ENCODE measurements at regions not wholly inside any gene's neighbourhood (a gene's known extent, or its start where the extent isn't known, plus 50 kb on each side); places are given as distances from the start of the nearest gene placed in this dataset.
"Not testable (repeated sequence)": the region's sequence is repeated elsewhere in the genome, so short reads cannot be mapped to it uniquely, and the experiment has no call there.

- no peak for DNase-seq
Observed at GRCh38 chr11:41714101-41714500, 254.6 kb upstream of the LRRC4C start.

- no peak for DNase-seq
Observed at GRCh38 chr11:41716862-41717261, 257.4 kb upstream of the LRRC4C start.

GRCh38 chr11:41720761-41721160 is 261.3 kb upstream of the LRRC4C start:
- no peak for DNase-seq

DNA sequence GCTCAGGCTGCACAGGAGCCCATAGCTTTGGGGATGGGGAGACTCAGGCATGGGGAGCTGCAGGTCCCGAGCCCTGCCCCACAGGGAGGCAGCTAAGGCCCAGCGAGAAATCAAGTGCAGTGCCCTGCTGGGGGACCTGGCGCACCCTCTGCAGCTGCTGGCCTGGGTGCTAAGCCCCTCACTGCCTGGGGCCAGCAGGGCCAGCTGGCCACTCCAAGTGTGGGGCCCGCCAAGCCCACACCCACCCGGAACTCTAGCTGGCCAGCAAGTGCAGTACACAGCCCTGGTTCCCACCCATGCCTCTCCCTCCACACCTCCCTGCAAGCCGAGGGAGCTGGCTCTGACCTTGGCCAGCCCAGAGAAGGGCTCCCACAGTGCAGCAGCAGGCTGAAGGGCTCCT is 268.7 kb upstream of the LRRC4C start:
- DNase-seq, result not testable (repeated sequence)

DNA sequence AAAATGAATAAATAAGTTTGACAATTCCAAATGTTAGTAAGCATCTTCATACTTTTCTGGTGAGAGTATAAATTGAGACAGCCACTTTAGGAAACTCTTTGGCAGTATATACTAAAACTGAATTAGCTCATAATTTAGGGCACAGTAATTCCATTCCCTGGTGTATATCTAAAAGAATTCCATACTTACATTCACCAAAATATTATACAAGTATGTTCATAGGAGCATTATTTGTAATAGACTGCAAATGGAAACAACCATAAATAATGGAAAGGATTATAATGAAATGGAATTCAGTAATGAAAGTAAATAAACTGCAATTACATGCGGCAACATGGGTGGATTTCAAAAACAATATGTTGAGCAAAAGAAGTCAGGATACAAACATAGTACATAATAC is 315.8 kb upstream of the LRRC4C start:
- DNase-seq, result no peak

GRCh38 chr11:41779401-41779960 is 320.0 kb upstream of the LRRC4C start:
- no peak for DNase-seq

GRCh38 chr11:41781441-41781840 is 322.0 kb upstream of the LRRC4C start:
- DNase-seq, result no peak

- no peak for DNase-seq
Observed at GRCh38 chr11:41784513-41785335, 325.3 kb upstream of the LRRC4C start.

DNA sequence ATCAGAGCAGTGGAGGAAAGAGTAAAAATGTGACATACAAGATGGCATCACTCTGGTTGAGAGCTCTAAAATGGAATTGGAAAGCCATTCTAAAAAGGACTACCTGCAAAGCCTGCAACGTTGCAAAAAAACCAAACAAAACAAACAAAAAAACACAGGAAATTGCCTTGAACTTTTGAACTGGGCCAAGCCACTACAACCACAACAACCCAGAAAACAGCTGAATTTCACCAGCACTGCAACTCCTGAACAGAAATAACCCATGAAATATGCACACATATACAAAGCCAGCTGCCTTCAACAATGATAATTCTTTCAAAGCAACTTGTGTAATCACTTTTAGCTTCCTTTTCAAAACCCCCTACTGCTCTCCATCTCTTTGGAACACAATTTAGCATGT is 326.6 kb upstream of the LRRC4C start:
- no peak for DNase-seq

DNA sequence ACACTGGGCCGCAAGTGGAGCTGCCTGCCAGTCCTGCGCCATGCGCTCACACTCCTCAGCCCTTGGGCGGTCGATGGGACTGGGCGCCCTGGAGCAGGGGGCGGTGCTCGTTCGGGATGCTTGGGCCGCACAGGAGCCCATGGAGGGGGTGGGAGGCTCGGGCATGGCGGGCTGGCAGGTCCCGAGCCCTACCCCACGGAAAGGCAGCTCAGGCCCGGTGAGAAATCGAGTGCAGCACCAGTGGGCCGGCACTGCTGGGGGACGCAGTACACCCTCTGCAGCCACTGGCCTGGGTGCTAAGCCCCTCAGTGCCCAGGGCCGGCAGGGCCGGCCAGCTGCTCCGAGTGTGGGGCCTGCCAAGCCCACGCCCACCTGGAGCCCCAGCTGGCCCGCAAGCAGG is 328.7 kb upstream of the LRRC4C start:
- no peak for DNase-seq

DNA sequence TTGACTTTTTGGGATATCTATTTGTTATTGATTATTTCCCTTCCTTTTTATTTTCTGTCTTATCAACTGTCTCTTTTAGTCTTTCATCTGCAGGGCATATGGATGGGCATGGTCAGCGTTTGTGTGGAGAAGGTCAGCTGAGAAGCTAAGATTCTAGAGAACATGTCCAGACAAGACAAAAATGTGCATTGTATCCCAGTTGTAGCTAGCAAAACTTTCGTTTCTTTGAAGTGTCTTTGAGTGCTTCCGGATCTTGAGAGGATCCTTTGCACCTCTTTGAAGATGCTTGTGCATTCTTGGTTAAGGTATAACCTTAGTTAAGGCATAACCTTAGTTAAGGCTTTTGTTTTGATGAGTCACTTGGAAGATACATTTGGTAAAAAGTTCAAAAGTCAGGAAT is 329.9 kb upstream of the LRRC4C start:
- no peak for DNase-seq

GRCh38 chr11:41795004-41795403 is 335.6 kb upstream of the LRRC4C start:
- DNase-seq, result no peak

GRCh38 chr11:41799754-41800153 is 340.3 kb upstream of the LRRC4C start:
- DNase-seq, result no peak

GRCh38 chr11:41803895-41804294 is 344.4 kb upstream of the LRRC4C start:
- no peak for DNase-seq

DNA sequence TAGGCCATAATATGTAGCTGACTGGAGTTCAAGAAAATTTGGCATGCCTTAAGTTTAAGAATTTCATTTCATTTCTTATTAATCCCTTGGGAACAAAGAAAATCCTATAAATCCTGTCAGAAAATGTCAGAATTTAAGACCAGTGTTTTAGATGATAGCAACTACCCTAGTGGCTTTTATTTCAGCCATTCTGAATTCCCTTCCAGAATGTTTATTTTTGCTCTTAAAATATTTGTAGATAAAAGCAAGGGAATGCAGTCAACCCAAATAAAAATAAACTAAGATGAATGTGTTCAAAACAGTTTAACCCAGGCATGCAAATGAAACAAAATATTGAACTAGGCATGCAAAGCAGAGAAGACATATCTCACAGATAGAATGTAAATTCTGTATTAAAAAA is 356.9 kb upstream of the LRRC4C start:
- no peak for DNase-seq

DNA sequence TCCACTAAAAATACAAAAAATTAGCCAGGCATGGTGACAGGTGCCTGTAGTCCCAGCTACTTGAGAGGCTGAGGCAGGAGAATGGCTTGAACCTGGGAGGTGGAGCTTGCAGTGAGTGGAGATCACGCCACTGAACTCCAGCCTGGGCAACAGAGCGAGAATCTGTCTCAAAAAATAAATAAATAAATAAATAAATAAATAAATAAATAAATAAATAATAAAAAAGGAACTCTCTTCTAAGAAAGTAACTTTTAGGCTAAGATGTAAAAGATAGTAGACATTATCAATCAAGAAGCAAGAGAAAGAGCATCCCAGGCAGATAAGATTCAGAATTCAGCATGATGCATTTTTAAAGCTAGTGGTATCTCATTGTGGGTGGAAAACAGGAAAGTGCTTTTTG is 364.8 kb upstream of the LRRC4C start:
- not testable (repeated sequence) for DNase-seq

DNA sequence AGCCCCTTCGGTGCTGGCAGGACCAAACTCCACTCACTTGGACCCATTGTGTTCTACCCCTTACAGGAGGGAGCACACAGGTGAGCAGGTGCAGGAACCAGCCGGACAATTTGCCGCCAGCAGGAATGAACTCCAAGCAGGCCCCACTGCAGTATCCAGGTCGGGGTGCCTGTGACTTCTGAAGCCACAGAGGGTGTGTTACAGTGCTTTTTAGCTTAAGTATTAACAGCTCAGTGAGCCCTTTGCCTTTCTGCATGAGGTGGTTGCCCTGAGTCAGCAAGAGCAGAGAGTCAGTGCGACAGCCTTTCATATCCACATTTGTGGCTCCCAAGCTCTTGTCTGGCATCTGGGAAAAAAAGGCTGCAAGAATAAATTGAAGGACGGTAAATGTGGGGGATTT is 366.6 kb upstream of the LRRC4C start:
- DNase-seq, result no peak

DNA sequence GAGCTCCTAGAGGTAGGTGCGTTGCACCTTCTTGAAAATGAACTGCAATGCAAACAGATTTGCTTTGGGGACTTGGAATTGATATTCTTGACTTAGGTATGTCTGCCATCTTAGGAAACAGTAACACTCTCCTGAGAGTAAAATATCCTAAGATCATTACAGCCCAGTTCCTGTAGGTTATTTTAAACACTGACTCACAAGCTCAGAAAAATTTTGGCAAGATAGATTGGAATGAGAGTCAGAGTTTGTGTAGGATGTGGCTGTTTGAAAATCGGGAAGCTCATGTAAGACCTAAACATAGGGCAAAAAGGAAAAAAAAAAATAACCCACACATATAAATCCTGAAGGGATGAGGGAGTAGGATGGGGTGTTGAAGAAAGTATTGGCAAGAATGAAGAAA is 377.0 kb upstream of the LRRC4C start:
- DNase-seq, result no peak

- DNase-seq, result no peak
Observed at GRCh38 chr11:41842673-41843072, 383.2 kb upstream of the LRRC4C start.

DNA sequence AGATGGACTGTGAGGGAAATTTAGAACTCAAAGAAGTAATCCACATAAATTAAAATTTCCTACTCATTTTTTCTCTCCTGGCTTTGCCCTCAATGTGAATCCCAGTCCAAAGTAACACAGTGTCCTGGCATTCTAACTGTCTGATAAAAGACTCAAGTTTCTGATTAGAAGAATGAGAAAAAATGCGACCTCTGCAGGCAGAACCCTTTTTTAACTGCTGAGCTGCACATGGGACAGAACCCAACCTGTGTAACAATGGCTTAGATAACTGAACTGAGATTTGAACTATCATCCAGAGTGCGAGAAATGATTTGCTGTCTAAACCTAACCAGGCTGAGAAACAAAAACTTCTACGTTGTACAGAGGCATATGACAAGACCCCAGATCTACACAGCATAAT is 385.6 kb upstream of the LRRC4C start:
- no peak for DNase-seq

- DNase-seq, result no peak
Observed at GRCh38 chr11:41848349-41848748, 388.9 kb upstream of the LRRC4C start.

GRCh38 chr11:41849250-41849649 is 389.8 kb upstream of the LRRC4C start:
- DNase-seq, result no peak

DNA sequence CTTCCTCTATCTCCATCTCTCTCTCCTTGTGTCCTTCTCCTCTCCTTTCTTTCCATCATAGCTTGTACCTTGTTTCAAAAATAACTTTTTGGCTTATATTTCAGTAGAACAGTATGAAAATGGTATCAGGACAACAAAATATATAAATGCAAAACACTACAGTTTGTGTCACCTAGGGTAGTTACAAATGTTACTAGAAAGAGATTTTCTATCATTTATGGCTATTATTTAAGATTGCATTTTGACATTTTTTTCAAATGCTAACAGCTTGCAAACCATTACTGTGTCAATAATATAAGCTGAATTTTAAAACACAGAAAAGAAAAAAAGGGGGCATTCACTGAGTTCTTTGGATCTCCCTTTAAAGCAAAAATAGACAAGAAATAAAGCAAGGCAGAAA is 392.3 kb upstream of the LRRC4C start:
- DNase-seq, result no peak

DNA sequence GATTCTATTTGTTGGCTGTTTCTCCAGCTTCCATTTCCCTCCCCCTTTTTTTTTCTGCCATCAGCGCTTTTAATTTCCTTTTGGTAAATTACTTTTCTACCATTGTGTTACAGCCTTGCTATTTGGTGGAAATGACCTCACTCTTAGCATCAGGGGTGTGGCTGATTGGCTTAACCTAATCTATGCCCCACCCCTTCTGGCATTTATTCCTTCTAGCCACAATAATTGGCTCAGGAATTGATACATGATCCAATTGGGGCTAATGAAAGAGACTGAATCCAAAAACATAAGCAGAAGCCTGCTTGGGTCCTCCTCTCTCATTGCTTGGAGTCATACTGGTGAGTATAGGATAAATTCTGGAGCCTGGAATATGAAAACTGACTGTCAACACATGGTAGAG is 402.4 kb upstream of the LRRC4C start:
- DNase-seq, result no peak

DNA sequence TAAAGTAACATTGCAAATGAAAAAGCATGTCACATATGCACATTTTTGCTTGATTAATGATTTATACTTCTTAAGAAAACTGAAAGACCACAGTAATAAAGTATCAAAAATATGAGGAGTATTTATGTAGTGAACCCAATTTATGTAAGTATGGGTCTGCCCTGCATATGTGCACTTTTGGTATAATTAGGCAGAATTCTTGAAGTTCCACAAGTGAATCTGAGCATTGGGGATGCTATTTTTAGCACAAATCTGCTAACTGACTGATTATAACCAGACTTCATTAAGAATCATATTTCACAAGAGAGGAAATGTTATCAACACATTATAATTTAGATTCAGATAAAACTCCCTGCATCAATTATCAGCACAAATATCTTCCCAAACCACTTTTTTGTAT is 407.1 kb upstream of the LRRC4C start:
- DNase-seq, result no peak

Data from islet precursor cell (in vitro differentiated cells).